ENCODE measurements at regions not wholly inside any gene's neighbourhood (a gene's known extent, or its start where the extent isn't known, plus 50 kb on each side); places are given as distances from the start of the nearest gene placed in this dataset.
A peak's percentile ranks its signal among the peaks of the same experiment; 100 is the strongest.

DNA sequence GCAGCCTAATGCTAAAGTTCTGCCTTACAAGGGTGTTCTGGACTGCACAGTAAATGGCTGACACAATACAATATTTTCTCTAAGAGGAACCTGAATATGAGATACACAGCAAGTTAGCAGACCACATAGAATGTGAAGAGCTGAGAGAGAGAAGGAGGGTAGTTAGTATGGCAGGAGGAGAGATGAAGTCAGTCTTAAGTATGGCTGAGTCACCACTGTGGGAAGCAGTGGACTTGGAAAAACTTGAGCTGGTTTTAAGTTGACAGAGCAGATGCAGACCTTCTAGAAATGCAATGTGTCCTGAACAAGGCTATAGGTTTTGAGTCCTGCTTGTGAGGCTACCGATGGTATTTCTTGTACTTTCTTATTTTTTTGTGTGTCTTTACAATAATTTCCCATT, 172.5 kb downstream of the SH2D1A start:
- H3K27me3 ChIP-seq (ENCODE audit: control insufficient read depth, insufficient read depth, low read length): no peaks in the 10 kb centered on the region

DNA sequence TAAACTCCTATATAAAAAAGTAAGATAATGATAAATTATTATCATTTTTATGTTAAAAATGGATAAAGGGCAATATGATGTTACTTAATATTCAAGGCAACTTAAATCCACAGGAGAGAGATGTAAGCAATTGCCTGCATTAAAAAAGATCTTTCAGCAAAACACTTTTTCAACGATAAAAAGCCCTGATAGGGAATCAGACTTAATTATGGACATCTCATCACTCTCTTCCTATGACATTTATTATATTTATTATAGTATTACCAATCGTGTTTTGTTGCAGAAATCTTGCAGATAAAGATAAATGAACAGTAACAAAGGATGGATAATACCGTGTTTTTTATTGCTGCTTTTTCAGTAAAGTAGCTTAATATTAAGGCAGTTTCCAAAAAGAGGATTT, 178.5 kb downstream of the SH2D1A start:
- Histone ChIP-seq H3K4me3 (ENCODE audit: low read depth, low read length) (no peak overlapping the region), H3K9me3 (ENCODE audit: control insufficient read depth, insufficient read depth, low read length) (no peaks in the 10 kb centered on the region), H3K36me3 (ENCODE audit: control insufficient read depth, insufficient read depth, low read length) (no peaks in the 10 kb centered on the region), H3K9ac (ENCODE audit: low read depth, low read length) (no peak overlapping the region), H3K27me3 (ENCODE audit: control insufficient read depth, insufficient read depth, low read length) (peaks cover 4% of the 10 kb centered on the region), H3K27ac (ENCODE audit: low read depth, low read length) (no peak overlapping the region), H3K4me1 (ENCODE audit: control insufficient read depth, insufficient read depth, low read length) (no peaks in the 10 kb centered on the region)

More for the DNA sequence above, 172.5 kb downstream of the SH2D1A start:
- H3K9ac ChIP-seq (ENCODE audit: low read depth, low read length): no peak overlapping the region
- no peaks in the 10 kb centered on the region for H3K36me3 ChIP-seq (ENCODE audit: control insufficient read depth, insufficient read depth, low read length)
- no peaks in the 10 kb centered on the region for H3K9me3 ChIP-seq (ENCODE audit: control insufficient read depth, insufficient read depth, low read length)
- no peaks in the 10 kb centered on the region for H3K4me1 ChIP-seq (ENCODE audit: control insufficient read depth, insufficient read depth, low read length)
- no peak overlapping the region for H3K4me3 ChIP-seq (ENCODE audit: low read depth, low read length)
- no peak overlapping the region for H3K27ac ChIP-seq (ENCODE audit: low read depth, low read length)

DNA sequence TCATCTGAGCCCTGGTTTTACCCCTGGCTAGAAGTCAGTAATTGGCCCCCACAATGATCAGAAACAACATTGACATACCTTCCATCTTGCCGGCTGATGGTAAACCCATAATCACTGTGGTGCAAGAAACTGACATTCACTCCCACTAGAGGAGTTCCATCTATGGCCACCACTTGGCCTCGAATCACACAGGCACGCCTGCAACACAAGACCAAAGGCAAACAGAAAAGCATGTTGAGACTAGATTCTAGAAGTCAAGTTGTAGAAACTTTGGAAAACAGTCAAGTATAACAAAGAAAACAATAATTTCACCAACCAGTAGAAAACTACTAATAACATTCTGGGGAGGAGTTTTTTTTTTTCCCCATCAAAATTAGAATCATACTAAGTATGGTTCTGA, 183.4 kb downstream of the SH2D1A start:
- peaks cover 29% of the 10 kb centered on the region for H3K4me1 ChIP-seq (ENCODE audit: control insufficient read depth, insufficient read depth, low read length)

DNA sequence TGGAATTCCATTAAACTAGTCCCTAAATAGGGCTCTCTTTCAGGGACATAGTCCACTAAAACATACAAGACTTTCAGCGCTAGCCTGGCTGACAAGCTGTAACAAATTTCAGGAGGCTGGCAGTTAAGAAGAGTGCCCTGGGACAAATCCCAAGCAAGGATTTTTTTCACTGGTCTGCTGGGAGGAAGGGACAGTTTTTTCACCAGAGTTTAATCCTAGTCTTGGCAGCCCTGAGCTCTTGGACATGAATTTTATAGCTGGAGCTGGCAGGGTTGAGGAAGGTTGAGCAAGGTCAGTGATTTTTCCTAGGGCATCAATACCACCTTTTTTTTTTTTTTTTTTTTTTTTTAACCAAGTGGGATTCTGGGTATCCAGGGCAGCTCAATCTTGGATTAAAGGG, 184.4 kb downstream of the SH2D1A start:
- no peak overlapping the region for H3K9ac ChIP-seq (ENCODE audit: low read depth, low read length)
- peaks cover 37% of the 10 kb centered on the region for H3K4me1 ChIP-seq (ENCODE audit: control insufficient read depth, insufficient read depth, low read length)
- H3K4me3 ChIP-seq (ENCODE audit: low read depth, low read length): no peak overlapping the region
- H3K27me3 ChIP-seq (ENCODE audit: control insufficient read depth, insufficient read depth, low read length): peaks cover 4% of the 10 kb centered on the region; the same call in 1 of the 2 replicates
- H3K27ac ChIP-seq (ENCODE audit: low read depth, low read length): no peak overlapping the region
- no peaks in the 10 kb centered on the region for H3K9me3 ChIP-seq (ENCODE audit: control insufficient read depth, insufficient read depth, low read length)
- H3K36me3 ChIP-seq (ENCODE audit: control insufficient read depth, insufficient read depth, low read length): no peaks in the 10 kb centered on the region

More for the DNA sequence above, 183.4 kb downstream of the SH2D1A start:
- Histone ChIP-seq H3K36me3 (ENCODE audit: control insufficient read depth, insufficient read depth, low read length) (no peaks in the 10 kb centered on the region), H3K4me3 (ENCODE audit: low read depth, low read length) (no peak overlapping the region), H3K27ac (ENCODE audit: low read depth, low read length) (no peak overlapping the region), H3K27me3 (ENCODE audit: control insufficient read depth, insufficient read depth, low read length) (peaks cover 4% of the 10 kb centered on the region; the same call in 1 of the 2 replicates), H3K9me3 (ENCODE audit: control insufficient read depth, insufficient read depth, low read length) (no peaks in the 10 kb centered on the region), H3K9ac (ENCODE audit: low read depth, low read length) (no peak overlapping the region)

DNA sequence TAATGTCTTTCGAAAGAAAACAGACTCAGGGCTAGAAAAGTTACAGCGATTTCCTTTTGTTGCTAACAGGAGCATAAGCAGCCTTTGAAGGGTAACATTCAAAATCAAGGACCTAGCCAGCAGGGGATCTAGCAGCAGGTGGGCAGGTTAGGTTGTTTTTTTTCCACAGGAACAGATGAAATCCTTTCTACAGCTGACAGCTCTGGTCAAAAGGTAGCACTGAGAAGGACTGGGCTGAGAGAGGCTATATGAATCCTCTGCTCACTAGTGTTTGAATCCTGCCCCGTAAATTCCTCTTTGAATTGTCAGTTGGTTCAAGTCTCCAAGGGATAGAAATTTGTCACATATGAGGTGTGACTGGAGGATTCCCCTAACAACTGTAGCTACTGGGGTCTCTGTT, 188.2 kb downstream of the SH2D1A start:
- Histone ChIP-seq H3K27ac (ENCODE audit: low read depth, low read length) (peak overlapping the region; percentile 33), H3K4me1 (ENCODE audit: control insufficient read depth, insufficient read depth, low read length) (peaks cover 37% of the 10 kb centered on the region), H3K4me3 (ENCODE audit: low read depth, low read length) (peak overlapping the region; percentile 19), H3K9ac (ENCODE audit: low read depth, low read length) (no peak overlapping the region), H3K27me3 (ENCODE audit: control insufficient read depth, insufficient read depth, low read length) (peaks cover 2% of the 10 kb centered on the region; the same call in 1 of the 2 replicates), H3K36me3 (ENCODE audit: control insufficient read depth, insufficient read depth, low read length) (no peaks in the 10 kb centered on the region), H3K9me3 (ENCODE audit: control insufficient read depth, insufficient read depth, low read length) (no peaks in the 10 kb centered on the region)

DNA sequence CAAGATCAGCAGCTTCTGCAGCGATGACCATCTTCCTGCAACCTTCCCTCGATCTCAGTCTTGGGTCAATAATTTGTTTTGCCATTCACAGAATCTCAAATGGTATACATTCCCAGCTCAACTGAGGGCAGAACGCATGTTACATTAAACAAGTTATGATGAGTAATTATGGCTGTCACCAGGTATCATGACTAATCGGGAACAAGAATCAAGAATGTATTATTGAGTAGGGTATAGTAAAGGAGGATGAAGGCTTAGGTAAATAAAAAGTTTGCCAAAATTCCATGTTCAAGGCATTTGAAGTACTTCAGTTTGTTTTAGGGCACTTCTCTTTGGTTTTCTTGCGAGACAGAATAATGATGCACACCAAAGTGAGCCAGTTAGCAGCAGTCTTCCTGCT, 194.1 kb downstream of the SH2D1A start:
- H3K9ac ChIP-seq (ENCODE audit: low read depth, low read length): no peak overlapping the region
- H3K27me3 ChIP-seq (ENCODE audit: control insufficient read depth, insufficient read depth, low read length): peaks cover 2% of the 10 kb centered on the region; the same call in 1 of the 2 replicates

DNA sequence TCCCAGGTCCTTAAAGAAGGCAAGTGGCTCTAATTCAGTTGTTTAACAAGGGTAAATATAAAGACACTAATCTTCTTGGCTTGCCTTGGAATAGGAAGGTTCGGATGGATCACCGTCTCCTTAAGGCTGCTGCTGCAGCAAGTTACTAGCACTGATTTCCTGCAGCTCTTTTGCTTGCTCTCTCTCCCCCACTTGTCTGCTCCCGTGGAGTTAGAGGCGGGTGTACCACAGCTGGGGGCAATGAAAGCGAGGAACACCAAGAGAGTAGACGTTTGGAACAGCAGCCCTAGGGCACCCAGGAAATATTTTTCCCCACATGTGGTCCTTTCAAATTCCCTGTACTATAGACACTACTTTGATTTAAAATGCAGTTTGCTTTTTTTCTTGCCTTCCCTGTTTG, 202.2 kb downstream of the SH2D1A start:
- no peak overlapping the region for H3K27ac ChIP-seq (ENCODE audit: low read depth, low read length)
- H3K4me1 ChIP-seq (ENCODE audit: control insufficient read depth, insufficient read depth, low read length): peaks cover 12% of the 10 kb centered on the region
- no peak overlapping the region for H3K9ac ChIP-seq (ENCODE audit: low read depth, low read length)
- H3K36me3 ChIP-seq (ENCODE audit: control insufficient read depth, insufficient read depth, low read length): no peaks in the 10 kb centered on the region
- H3K27me3 ChIP-seq (ENCODE audit: control insufficient read depth, insufficient read depth, low read length): no peaks in the 10 kb centered on the region
- H3K9me3 ChIP-seq (ENCODE audit: control insufficient read depth, insufficient read depth, low read length): no peaks in the 10 kb centered on the region
- no peak overlapping the region for H3K4me3 ChIP-seq (ENCODE audit: low read depth, low read length)

More for the DNA sequence above, 194.1 kb downstream of the SH2D1A start:
- Histone ChIP-seq H3K36me3 (ENCODE audit: control insufficient read depth, insufficient read depth, low read length) (no peaks in the 10 kb centered on the region), H3K4me1 (ENCODE audit: control insufficient read depth, insufficient read depth, low read length) (peaks cover under 1% of the 10 kb centered on the region), H3K4me3 (ENCODE audit: low read depth, low read length) (no peak overlapping the region), H3K27ac (ENCODE audit: low read depth, low read length) (no peak overlapping the region), H3K9me3 (ENCODE audit: control insufficient read depth, insufficient read depth, low read length) (no peaks in the 10 kb centered on the region)

DNA sequence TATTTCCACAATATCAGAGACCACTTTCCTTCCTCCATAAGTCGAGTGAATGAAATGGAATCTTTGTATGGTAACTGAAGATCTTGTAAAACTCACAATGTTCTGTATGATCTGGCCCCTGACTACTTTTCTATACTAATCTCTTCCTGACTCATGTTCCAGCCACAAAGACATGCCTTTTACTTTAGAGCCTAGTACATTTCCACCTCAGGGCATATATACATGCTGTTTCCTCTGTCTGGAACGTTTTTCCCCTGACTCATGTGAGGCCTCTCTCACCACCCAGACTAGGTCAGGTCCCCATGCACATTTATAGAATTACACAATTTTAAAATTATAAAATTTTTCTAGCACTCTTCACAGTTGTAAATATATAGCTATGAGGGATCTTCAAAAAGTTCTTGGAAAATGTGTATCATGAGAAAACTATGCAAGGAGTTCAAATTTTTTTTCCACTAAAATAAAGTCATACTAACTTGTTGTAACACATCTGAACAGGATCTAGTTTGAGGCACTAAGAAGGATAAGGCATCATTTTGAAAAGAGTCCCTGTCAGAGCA, 208.8 kb downstream of the SH2D1A start:
- H3K27ac ChIP-seq (ENCODE audit: low read depth, low read length): no peak overlapping the region
- H3K36me3 ChIP-seq (ENCODE audit: control insufficient read depth, insufficient read depth, low read length): no peaks in the 10 kb centered on the region
- no peaks in the 10 kb centered on the region; the same call in 1 of the 2 replicates for H3K4me1 ChIP-seq (ENCODE audit: control insufficient read depth, insufficient read depth, low read length)
- H3K9me3 ChIP-seq (ENCODE audit: control insufficient read depth, insufficient read depth, low read length): no peaks in the 10 kb centered on the region
- no peaks in the 10 kb centered on the region for H3K27me3 ChIP-seq (ENCODE audit: control insufficient read depth, insufficient read depth, low read length)
- no peak overlapping the region for H3K9ac ChIP-seq (ENCODE audit: low read depth, low read length)
- H3K4me3 ChIP-seq (ENCODE audit: low read depth, low read length): no peak overlapping the region

DNA sequence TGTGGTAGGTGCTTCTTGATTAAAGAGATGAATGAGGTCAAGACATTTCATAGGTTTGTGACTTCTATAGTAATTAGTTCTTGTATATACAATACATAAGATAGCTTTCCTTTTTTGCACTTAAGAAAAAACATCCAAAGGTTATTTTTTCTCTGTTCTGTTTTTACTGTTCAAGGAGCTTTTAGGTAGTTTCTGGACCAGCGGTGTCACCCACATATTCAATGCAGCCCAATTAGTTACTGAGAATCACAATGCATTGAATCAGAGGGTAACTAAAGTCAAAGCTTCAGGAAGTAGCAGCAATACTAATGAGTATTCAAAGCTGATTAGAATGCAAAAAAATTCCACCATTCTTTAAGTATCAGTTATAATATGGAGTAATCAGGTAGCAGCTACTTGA, 211.6 kb downstream of the SH2D1A start:
- Histone ChIP-seq H3K4me1 (ENCODE audit: control insufficient read depth, insufficient read depth, low read length) (no peaks in the 10 kb centered on the region; the same call in 1 of the 2 replicates), H3K36me3 (ENCODE audit: control insufficient read depth, insufficient read depth, low read length) (no peaks in the 10 kb centered on the region), H3K4me3 (ENCODE audit: low read depth, low read length) (no peak overlapping the region), H3K27me3 (ENCODE audit: control insufficient read depth, insufficient read depth, low read length) (no peaks in the 10 kb centered on the region), H3K27ac (ENCODE audit: low read depth, low read length) (no peak overlapping the region), H3K9me3 (ENCODE audit: control insufficient read depth, insufficient read depth, low read length) (no peaks in the 10 kb centered on the region), H3K9ac (ENCODE audit: low read depth, low read length) (no peak overlapping the region)

DNA sequence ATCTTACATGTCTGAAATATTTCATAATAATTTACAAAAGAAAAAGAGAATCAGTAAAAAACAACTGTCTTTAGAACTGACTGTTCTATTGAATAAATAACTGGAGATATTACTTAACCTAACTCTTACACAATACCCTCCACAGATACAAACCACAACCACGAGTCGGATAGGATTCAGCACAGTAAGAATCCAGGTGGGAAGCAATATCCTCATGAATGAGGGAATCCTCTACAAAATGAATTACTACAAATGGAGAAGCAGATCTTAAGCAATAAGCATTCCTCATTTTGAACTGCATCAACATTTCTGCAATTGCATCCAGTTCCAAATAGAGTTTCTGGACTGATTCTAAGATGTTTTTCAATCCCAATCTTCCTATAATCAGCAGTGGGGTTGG, 227.1 kb downstream of the SH2D1A start:
- Histone ChIP-seq H3K36me3 (ENCODE audit: control insufficient read depth, insufficient read depth, low read length) (no peaks in the 10 kb centered on the region), H3K27me3 (ENCODE audit: control insufficient read depth, insufficient read depth, low read length) (no peaks in the 10 kb centered on the region)

DNA sequence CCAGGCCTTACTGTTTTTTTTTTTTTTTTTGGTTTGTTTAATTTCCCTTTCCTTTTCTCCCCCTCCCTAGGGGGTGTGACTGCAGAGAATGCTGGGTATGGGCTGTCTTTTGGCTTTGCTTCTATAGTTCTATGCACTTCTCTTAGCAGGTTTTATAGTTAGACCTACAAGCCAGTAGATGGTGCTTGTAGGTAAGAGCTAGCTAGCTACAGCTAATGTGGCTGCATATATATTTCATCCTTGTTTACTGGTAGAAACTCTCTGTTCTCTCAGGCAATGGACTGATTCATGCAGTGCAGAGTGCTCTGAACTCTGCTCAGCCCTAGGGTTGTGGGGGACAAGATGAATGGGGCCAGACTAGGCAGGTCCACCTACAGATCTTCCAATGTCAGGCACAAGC, 246.4 kb downstream of the SH2D1A start:
- H3K9me3 ChIP-seq (ENCODE audit: control insufficient read depth, insufficient read depth, low read length): no peaks in the 10 kb centered on the region
- H3K36me3 ChIP-seq (ENCODE audit: control insufficient read depth, insufficient read depth, low read length): no peaks in the 10 kb centered on the region
- H3K27ac ChIP-seq (ENCODE audit: low read depth, low read length): no peak overlapping the region
- no peak overlapping the region for H3K4me3 ChIP-seq (ENCODE audit: low read depth, low read length)
- H3K4me1 ChIP-seq (ENCODE audit: control insufficient read depth, insufficient read depth, low read length): no peaks in the 10 kb centered on the region
- no peaks in the 10 kb centered on the region for H3K27me3 ChIP-seq (ENCODE audit: control insufficient read depth, insufficient read depth, low read length)
- no peak overlapping the region for H3K9ac ChIP-seq (ENCODE audit: low read depth, low read length)

More for the DNA sequence above, 227.1 kb downstream of the SH2D1A start:
- Histone ChIP-seq H3K4me3 (ENCODE audit: low read depth, low read length) (no peak overlapping the region), H3K27ac (ENCODE audit: low read depth, low read length) (no peak overlapping the region), H3K9me3 (ENCODE audit: control insufficient read depth, insufficient read depth, low read length) (no peaks in the 10 kb centered on the region), H3K9ac (ENCODE audit: low read depth, low read length) (no peak overlapping the region), H3K4me1 (ENCODE audit: control insufficient read depth, insufficient read depth, low read length) (no peaks in the 10 kb centered on the region)

Measured in HUES48 (cell line).